ENCODE measurements at regions not wholly inside any gene's neighbourhood (a gene's known extent, or its start where the extent isn't known, plus 50 kb on each side); places are given as distances from the start of the nearest gene placed in this dataset.

GRCh38 chr5:56330806-56331205 is 97.7 kb upstream of the ANKRD55 start:
- Histone ChIP-seq H4K5ac (ENCODE audit: insufficient read length, low read depth, low read length) (no peak overlapping the region), H3K56ac (ENCODE audit: insufficient read length, low read depth, low read length) (no peak overlapping the region), H3K18ac (ENCODE audit: insufficient read length, low read depth, low read length) (no peak overlapping the region), H4K20me1 (ENCODE audit: control insufficient read depth, insufficient read depth, insufficient read length) (no peaks in the 10 kb centered on the region), H2BK12ac (ENCODE audit: insufficient read length, low read depth, low read length) (no peak overlapping the region), H2BK5ac (ENCODE audit: insufficient read length, low read length) (no peak overlapping the region), H2BK20ac (ENCODE audit: low read depth, low read length, poor library complexity, severe bottlenecking) (no peak overlapping the region), H3K4me2 (ENCODE audit: insufficient read depth, insufficient read length, low read length) (no peak overlapping the region), H3K27ac (ENCODE audit: insufficient read length, low read depth, low read length) (no peak overlapping the region), H3K14ac (ENCODE audit: insufficient read depth, low read length) (no peak overlapping the region), H2AFZ (ENCODE audit: low read length) (no peak overlapping the region), H3K79me2 (ENCODE audit: insufficient read depth, low read length) (no peaks in the 10 kb centered on the region), H3K23me2 (ENCODE audit: insufficient read length, low read depth, low read length, poor library complexity, severe bottlenecking) (no peaks in the 10 kb centered on the region), H3K9ac (ENCODE audit: extremely low read depth, insufficient read length, low read length) (no peak overlapping the region), H3K4me1 (ENCODE audit: insufficient read depth, low read length) (no peaks in the 10 kb centered on the region), H3K4ac (ENCODE audit: low read depth, low read length) (no peak overlapping the region), H3K79me1 (ENCODE audit: insufficient read depth, low read depth, low read length, poor library complexity, severe bottlenecking) (no peaks in the 10 kb centered on the region), H3K23ac (ENCODE audit: insufficient read length, low read depth, low read length) (no peak overlapping the region), H2AK5ac (ENCODE audit: insufficient read length, low read length) (no peak overlapping the region), H4K91ac (ENCODE audit: insufficient read length, low read depth, low read length) (no peak overlapping the region), H2BK15ac (ENCODE audit: low read depth, low read length) (no peak overlapping the region), H2BK120ac (ENCODE audit: low read depth, low read length, poor library complexity, severe bottlenecking) (no peak overlapping the region), H3K9me3 (ENCODE audit: control insufficient read depth, low read depth, low read length) (no peaks in the 10 kb centered on the region), H3K27me3 (ENCODE audit: insufficient read depth, low read length) (no peaks in the 10 kb centered on the region), H4K8ac (replicated peaks; ENCODE audit: insufficient read length, low read depth, low read length) (no peak overlapping the region), H3T11ph (ENCODE audit: low read length) (no peak overlapping the region)
- peaks cover 21 to 22% of the 10 kb centered on the region in 2 experiments for H3K9me3 Mint-ChIP-seq
- peaks cover 6% of the 10 kb centered on the region for H3K27me3 Mint-ChIP-seq (ENCODE audit: low read depth)
- TF ChIP-seq CTCF (conservative IDR thresholded peaks at IDR 0.05), result no peak
- H3K36me3 Mint-ChIP-seq (ENCODE audit: insufficient read depth in 1 of 3, low read depth in 3 of 3), result peaks cover 12 to 19% (median 15%) of the 10 kb centered on the region in 3 experiments
- WGBS (ENCODE audit: extremely low coverage, insufficient read length, low lambda C conversion rate), result no CpG with 5 or more reads among the region's 1 CpG
- H3K4me3 Mint-ChIP-seq, result no peak overlapping the region
- H3K4me1 Mint-ChIP-seq, result peaks cover 14 to 15% of the 10 kb centered on the region in 2 experiments
- DNase-seq, result no peak
- no peak overlapping the region for H3K27ac Mint-ChIP-seq

Data from H9 (cell line).